NCI-H226 (cell line): ENCODE measurements at regions not wholly inside any gene's neighbourhood (a gene's known extent, or its start where the extent isn't known, plus 50 kb on each side); places are given as distances from the start of the nearest gene placed in this dataset.
A peak's percentile ranks its signal among the peaks of the same experiment; 100 is the strongest.
"Not testable (repeated sequence)": the region's sequence is repeated elsewhere in the genome, so short reads cannot be mapped to it uniquely, and the experiment has no call there.

ENCODE experiments used
- DNase-seq: peaks from one replicate; pipeline ENCODE4 v3.0.0-alpha.2; 2015

GRCh38 chr16:14384745-14385144 is 245.3 kb downstream of the PARN start:
- no peak for DNase-seq

- not testable (repeated sequence) for DNase-seq
Measured at GRCh38 chr16:14383844-14384243, 246.2 kb downstream of the PARN start.

GRCh38 chr16:14378689-14379467 is 251.2 kb downstream of the PARN start:
- DNase-seq = no peak

GRCh38 chr16:14378131-14378551 is 251.9 kb downstream of the PARN start:
- DNase-seq = no peak

GRCh38 chr16:14377326-14377725 is 252.7 kb downstream of the PARN start:
- DNase-seq = no peak

GRCh38 chr16:14375132-14375491 is 254.9 kb downstream of the PARN start:
- peak; percentile 10 for DNase-seq

- DNase-seq = no peak
Measured at GRCh38 chr16:14374451-14375131, 255.5 kb downstream of the PARN start.

- DNase-seq = no peak
Measured at GRCh38 chr16:14373896-14374295, 256.2 kb downstream of the PARN start.

- no peak for DNase-seq
Measured at GRCh38 chr16:14373406-14373805, 256.7 kb downstream of the PARN start.

GRCh38 chr16:14372471-14372870 is 257.6 kb downstream of the PARN start:
- DNase-seq = no peak

GRCh38 chr16:14371778-14372431 is 258.2 kb downstream of the PARN start:
- DNase-seq = no peak

GRCh38 chr16:14370736-14371234 is 259.3 kb downstream of the PARN start:
- DNase-seq = no peak

GRCh38 chr16:14369734-14370598 is 260.1 kb downstream of the PARN start:
- no peak for DNase-seq

- no peak for DNase-seq
Measured at GRCh38 chr16:14368399-14368798, 261.7 kb downstream of the PARN start.

- no peak for DNase-seq
Measured at GRCh38 chr16:14366974-14367707, 262.9 kb downstream of the PARN start.

- no peak for DNase-seq
Measured at GRCh38 chr16:14366447-14366846, 263.6 kb downstream of the PARN start.

GRCh38 chr16:14365200-14365851 is 264.7 kb downstream of the PARN start:
- DNase-seq = no peak

GRCh38 chr16:14364386-14365199 is 265.5 kb downstream of the PARN start:
- DNase-seq = peak; percentile 93

GRCh38 chr16:14364112-14364385 is 266.0 kb downstream of the PARN start:
- no peak for DNase-seq

- no peak for DNase-seq
Measured at GRCh38 chr16:14362774-14363371, 267.2 kb downstream of the PARN start.
